ENCODE measurements at regions not wholly inside any gene's neighbourhood (a gene's known extent, or its start where the extent isn't known, plus 50 kb on each side); places are given as distances from the start of the nearest gene placed in this dataset.

- Histone ChIP-seq H3K27ac (replicated peaks) (no peak overlapping the region), H3K4me1 (no peaks in the 10 kb centered on the region), H3K9me3 (replicated peaks) (no peaks in the 10 kb centered on the region), H3K36me3 (no peaks in the 10 kb centered on the region), H3K27me3 (ENCODE audit: low read depth) (peaks cover 25% of the 10 kb centered on the region), H3K4me3 (no peak overlapping the region)
- DNase-seq, result no peak
- TF ChIP-seq CTCF (IDR thresholded peaks at IDR 0.05; ENCODE audit: borderline replicate concordance), result no peak
- intact Hi-C loops (cut with micrococcal nuclease), result no loop called here
Measured at GRCh38 chr12:13676880-13677279, 304.5 kb downstream of the GRIN2B start.

- intact Hi-C loops (cut with micrococcal nuclease), result no loop called here
- peaks cover 58% of the 10 kb centered on the region for H3K27me3 ChIP-seq (ENCODE audit: low read depth)
- H3K4me1 ChIP-seq, result no peaks in the 10 kb centered on the region
- H3K9me3 ChIP-seq (replicated peaks), result no peaks in the 10 kb centered on the region
- no peaks in the 10 kb centered on the region for H3K36me3 ChIP-seq
- H3K27ac ChIP-seq (replicated peaks), result no peak overlapping the region
- no peak for TF ChIP-seq CTCF (IDR thresholded peaks at IDR 0.05; ENCODE audit: borderline replicate concordance)
- H3K4me3 ChIP-seq, result no peak overlapping the region
- no peak for DNase-seq
Measured at GRCh38 chr12:13670285-13670866, 311.0 kb downstream of the GRIN2B start.

- Histone ChIP-seq H3K4me1 (no peaks in the 10 kb centered on the region), H3K4me3 (no peak overlapping the region), H3K36me3 (no peaks in the 10 kb centered on the region), H3K27ac (replicated peaks) (no peak overlapping the region), H3K9me3 (replicated peaks) (no peaks in the 10 kb centered on the region), H3K27me3 (ENCODE audit: low read depth) (peaks cover 54% of the 10 kb centered on the region)
- DNase-seq, result no peak
- intact Hi-C loops (cut with micrococcal nuclease), result loop anchor here (10.0 kb wide), 2 partner anchors 304 to 394 kb away; no protein-coding TSS in a partner anchor
- TF ChIP-seq CTCF (IDR thresholded peaks at IDR 0.05; ENCODE audit: borderline replicate concordance), result no peak
Measured at GRCh38 chr12:13668880-13669279, 312.5 kb downstream of the GRIN2B start.

GRCh38 chr12:13666806-13667205 lies 314.6 kb downstream of the GRIN2B start:
- DNase-seq, result no peak
- H3K27me3 ChIP-seq (ENCODE audit: low read depth), result peaks cover 41% of the 10 kb centered on the region
- no peak overlapping the region for H3K4me3 ChIP-seq
- intact Hi-C loops (cut with micrococcal nuclease), result loop anchor here (10.0 kb wide), 2 partner anchors 302 to 392 kb away; no protein-coding TSS in a partner anchor
- no peaks in the 10 kb centered on the region for H3K4me1 ChIP-seq
- H3K36me3 ChIP-seq, result no peaks in the 10 kb centered on the region
- no peaks in the 10 kb centered on the region for H3K9me3 ChIP-seq (replicated peaks)
- no peak for TF ChIP-seq CTCF (IDR thresholded peaks at IDR 0.05; ENCODE audit: borderline replicate concordance)
- H3K27ac ChIP-seq (replicated peaks), result no peak overlapping the region

GRCh38 chr12:13661005-13661887 lies 320.2 kb downstream of the GRIN2B start:
- DNase-seq, result no peak
- H3K9me3 ChIP-seq (replicated peaks), result no peaks in the 10 kb centered on the region
- H3K27ac ChIP-seq (replicated peaks), result no peak overlapping the region
- H3K4me1 ChIP-seq, result no peaks in the 10 kb centered on the region
- H3K4me3 ChIP-seq, result no peak overlapping the region
- peak; percentile 89 for TF ChIP-seq CTCF (IDR thresholded peaks at IDR 0.05; ENCODE audit: borderline replicate concordance)
- peaks cover 51% of the 10 kb centered on the region for H3K27me3 ChIP-seq (ENCODE audit: low read depth)
- no peaks in the 10 kb centered on the region for H3K36me3 ChIP-seq
- intact Hi-C loops (cut with micrococcal nuclease), result loop anchor here (10.0 kb wide), 2 partner anchors 296 to 386 kb away; no protein-coding TSS in a partner anchor
